Loucy (cell line): ENCODE measurements at regions not wholly inside any gene's neighbourhood (a gene's known extent, or its start where the extent isn't known, plus 50 kb on each side); places are given as distances from the start of the nearest gene placed in this dataset.

Source experiments
- EZH2phosphoT487 ChIP-seq: fragments of 200-600 bp; IDR thresholded peaks from 2 replicates; pipeline ENCODE4 v1.6.1; 2018; ENCODE audit warnings: antibody characterized with exemption, mild to moderate bottlenecking, moderate library complexity, borderline replicate concordance
- TF ChIP-seq, protein P1 (sequence below): fragments of 200-600 bp; sonication (generic); conservative IDR thresholded peaks from 2 replicates; pipeline ENCODE4 v1.5.1; 2014; ENCODE audit warnings: mild to moderate bottlenecking, antibody characterized with exemption, low read length

DNA sequence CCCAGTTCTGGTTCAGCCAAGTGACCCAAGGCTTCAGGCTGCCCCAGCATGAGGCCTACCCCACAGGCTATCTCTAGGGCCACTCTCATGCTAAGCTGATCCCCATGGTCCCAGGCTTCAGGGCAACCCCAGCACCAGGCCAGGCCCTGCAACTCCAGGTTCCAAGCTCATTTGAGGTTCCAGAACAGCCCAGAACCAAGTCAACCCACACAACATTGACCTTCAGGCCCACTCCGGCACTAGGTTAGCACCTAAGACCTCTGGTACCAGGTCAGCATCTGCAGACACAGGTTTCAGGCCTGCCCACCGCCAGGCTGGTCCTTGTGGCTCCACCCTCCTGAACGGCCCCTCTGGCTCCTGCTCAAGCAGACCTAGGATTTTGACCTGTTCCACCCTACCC, 421.2 kb downstream of the CDH11 start:
- TF ChIP-seq, protein P1, sequence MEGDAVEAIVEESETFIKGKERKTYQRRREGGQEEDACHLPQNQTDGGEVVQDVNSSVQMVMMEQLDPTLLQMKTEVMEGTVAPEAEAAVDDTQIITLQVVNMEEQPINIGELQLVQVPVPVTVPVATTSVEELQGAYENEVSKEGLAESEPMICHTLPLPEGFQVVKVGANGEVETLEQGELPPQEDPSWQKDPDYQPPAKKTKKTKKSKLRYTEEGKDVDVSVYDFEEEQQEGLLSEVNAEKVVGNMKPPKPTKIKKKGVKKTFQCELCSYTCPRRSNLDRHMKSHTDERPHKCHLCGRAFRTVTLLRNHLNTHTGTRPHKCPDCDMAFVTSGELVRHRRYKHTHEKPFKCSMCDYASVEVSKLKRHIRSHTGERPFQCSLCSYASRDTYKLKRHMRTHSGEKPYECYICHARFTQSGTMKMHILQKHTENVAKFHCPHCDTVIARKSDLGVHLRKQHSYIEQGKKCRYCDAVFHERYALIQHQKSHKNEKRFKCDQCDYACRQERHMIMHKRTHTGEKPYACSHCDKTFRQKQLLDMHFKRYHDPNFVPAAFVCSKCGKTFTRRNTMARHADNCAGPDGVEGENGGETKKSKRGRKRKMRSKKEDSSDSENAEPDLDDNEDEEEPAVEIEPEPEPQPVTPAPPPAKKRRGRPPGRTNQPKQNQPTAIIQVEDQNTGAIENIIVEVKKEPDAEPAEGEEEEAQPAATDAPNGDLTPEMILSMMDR = no peak
- no peak for TF ChIP-seq EZH2phosphoT487
